ENCODE measurements at regions not wholly inside any gene's neighbourhood (a gene's known extent, or its start where the extent isn't known, plus 50 kb on each side); places are given as distances from the start of the nearest gene placed in this dataset.

DNA sequence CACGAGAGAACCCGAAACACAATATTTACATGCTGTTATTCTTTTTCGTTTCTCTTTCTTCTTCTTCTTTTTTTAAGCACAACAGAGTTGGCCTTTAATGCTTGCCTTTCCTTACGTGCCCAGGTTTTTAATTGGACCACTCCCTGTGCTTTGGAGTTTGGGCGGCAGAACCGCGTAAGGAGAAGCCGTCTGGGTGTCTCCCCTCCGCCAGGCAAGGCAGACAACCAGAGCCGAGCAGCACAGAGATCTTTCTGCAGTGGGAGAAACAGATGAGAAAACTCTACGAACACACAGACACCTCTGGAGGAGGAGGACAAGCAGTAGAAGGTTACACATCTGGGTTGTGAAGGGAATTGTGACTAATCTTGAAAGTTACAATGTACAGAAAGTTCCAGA, 150.0 kb upstream of the UBL3 start:
- no peak for DNase-seq (ENCODE audit: low read depth in 1 of 2, low spot score in 1 of 2)
- TF ChIP-seq, protein P1, sequence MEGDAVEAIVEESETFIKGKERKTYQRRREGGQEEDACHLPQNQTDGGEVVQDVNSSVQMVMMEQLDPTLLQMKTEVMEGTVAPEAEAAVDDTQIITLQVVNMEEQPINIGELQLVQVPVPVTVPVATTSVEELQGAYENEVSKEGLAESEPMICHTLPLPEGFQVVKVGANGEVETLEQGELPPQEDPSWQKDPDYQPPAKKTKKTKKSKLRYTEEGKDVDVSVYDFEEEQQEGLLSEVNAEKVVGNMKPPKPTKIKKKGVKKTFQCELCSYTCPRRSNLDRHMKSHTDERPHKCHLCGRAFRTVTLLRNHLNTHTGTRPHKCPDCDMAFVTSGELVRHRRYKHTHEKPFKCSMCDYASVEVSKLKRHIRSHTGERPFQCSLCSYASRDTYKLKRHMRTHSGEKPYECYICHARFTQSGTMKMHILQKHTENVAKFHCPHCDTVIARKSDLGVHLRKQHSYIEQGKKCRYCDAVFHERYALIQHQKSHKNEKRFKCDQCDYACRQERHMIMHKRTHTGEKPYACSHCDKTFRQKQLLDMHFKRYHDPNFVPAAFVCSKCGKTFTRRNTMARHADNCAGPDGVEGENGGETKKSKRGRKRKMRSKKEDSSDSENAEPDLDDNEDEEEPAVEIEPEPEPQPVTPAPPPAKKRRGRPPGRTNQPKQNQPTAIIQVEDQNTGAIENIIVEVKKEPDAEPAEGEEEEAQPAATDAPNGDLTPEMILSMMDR (IDR thresholded peaks at IDR 0.05; ENCODE audit: low read depth, low read length): no peak
- H3K4me1 ChIP-seq (ENCODE audit: low read depth): no peaks in the 10 kb centered on the region
- H3K27me3 ChIP-seq: no peaks in the 10 kb centered on the region
- H3K9me3 ChIP-seq (ENCODE audit: low read depth): no peaks in the 10 kb centered on the region
- no peak overlapping the region for H3K27ac ChIP-seq
- H3K4me3 ChIP-seq: no peak overlapping the region
- no peaks in the 10 kb centered on the region for H3K36me3 ChIP-seq

DNA sequence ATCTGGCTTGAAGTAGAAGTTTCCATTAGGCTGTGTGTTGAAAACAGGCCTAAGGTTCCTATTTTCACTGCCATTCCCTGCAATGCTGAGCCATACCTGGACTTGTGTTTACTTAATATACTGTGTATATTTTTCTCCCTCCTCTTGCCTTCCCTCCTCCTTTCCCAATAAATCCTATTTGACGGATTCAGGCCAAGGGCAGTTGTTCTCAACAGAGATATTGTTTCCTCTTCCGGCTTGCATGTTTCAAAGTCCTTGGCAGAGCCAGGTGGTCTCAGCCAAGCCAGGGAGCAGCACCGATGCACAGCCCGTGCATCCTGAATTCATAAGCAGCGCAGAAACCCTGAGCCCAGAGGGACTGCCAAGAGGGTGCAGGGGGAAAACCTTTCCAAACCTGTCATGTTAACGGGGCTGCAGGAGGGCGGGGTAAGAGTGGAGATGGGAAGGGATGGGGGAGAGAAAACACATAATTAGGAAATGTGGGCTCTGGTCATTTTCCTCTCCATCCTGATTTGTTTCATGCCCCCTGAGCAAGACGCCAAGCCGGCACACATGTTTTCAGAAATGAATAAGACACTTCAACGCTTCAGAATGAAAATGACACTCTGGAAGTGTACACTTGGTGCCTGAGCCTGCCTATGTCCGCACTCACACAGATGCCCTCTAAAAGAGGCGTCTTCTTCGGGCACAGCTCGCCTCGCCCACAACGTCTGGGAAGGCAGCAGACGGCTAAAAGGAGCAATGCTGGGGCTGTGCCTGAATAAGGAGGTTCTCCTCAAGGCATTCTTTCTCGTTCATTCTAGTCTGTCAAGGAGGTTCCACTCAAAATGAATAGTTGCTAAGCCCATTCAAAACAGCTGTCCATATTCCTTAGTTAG, 149.3 kb upstream of the UBL3 start:
- Histone ChIP-seq H3K27ac (no peak overlapping the region), H3K4me1 (ENCODE audit: low read depth) (no peaks in the 10 kb centered on the region), H3K36me3 (no peaks in the 10 kb centered on the region), H3K9me3 (ENCODE audit: low read depth) (no peaks in the 10 kb centered on the region), H3K27me3 (no peaks in the 10 kb centered on the region), H3K4me3 (no peak overlapping the region)
- DNase-seq (ENCODE audit: low read depth in 1 of 2, low spot score in 1 of 2): no peak
- TF ChIP-seq, protein P1 (IDR thresholded peaks at IDR 0.05; ENCODE audit: low read depth, low read length): no peak

DNA sequence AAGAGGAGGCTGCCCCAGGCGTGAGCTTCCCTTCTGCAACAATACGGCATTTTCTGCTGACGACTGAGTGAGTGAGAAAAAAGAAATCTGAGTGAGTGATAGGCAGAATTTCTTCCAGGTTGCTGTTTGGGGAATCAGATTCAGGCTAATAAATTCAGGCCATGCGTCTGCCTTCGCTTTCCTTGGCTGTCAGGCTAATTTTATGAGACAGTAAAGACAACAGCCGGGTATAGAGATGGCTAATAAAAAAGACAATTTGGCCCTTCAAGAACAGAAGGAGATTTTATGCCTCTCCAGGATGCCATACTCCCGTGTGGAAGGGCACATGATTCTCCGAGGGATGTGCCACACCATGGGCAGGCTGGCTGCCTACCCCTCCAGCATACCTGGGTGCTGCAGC, 145.9 kb upstream of the UBL3 start:
- Histone ChIP-seq H3K9me3 (ENCODE audit: low read depth) (no peaks in the 10 kb centered on the region), H3K4me3 (no peak overlapping the region), H3K27me3 (no peaks in the 10 kb centered on the region), H3K36me3 (no peaks in the 10 kb centered on the region), H3K27ac (no peak overlapping the region), H3K4me1 (ENCODE audit: low read depth) (no peaks in the 10 kb centered on the region)
- no peak for DNase-seq (ENCODE audit: low read depth in 1 of 2, low spot score in 1 of 2)
- TF ChIP-seq, protein P1 (IDR thresholded peaks at IDR 0.05; ENCODE audit: low read depth, low read length): no peak

DNA sequence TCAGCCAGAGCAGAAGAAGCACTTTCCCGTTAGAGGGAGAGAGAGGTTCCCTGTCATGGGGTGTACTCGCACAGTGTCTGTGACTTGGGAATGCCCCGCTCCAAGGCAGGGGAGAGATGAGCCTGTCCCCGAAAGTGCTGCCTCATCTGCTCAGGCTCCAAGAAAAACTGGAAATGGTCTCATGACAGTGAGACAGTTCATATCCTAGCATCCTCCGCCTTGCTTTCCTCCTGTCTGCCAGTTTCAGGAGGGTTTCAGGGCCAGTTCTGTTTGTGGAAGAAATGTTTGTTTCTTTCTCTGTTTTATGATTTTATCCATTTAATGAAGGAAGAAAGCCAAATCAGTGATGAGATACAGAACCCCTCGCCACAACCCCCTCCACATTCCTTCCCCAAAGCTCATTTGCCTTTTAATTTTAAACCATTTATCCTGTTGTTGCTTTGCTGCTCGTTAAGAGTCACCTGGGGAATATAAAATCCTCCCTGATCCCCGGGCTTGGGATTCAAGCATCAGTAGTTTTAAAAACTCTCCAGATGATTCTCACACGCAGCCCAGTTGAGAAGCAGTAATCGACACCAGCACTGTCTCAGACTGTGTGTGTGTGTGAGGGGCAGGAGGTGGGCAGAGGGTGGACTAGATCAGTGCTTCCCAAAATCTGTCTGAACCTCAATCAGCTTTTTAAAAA, 144.6 kb upstream of the UBL3 start:
- H3K9me3 ChIP-seq (ENCODE audit: low read depth): no peaks in the 10 kb centered on the region
- no peaks in the 10 kb centered on the region for H3K27me3 ChIP-seq
- H3K4me3 ChIP-seq: no peak overlapping the region
- H3K27ac ChIP-seq: no peak overlapping the region
- no peaks in the 10 kb centered on the region for H3K4me1 ChIP-seq (ENCODE audit: low read depth)
- TF ChIP-seq, protein P1 (IDR thresholded peaks at IDR 0.05; ENCODE audit: low read depth, low read length): no peak
- H3K36me3 ChIP-seq: no peaks in the 10 kb centered on the region
- DNase-seq (ENCODE audit: low read depth in 1 of 2, low spot score in 1 of 2): no peak

DNA sequence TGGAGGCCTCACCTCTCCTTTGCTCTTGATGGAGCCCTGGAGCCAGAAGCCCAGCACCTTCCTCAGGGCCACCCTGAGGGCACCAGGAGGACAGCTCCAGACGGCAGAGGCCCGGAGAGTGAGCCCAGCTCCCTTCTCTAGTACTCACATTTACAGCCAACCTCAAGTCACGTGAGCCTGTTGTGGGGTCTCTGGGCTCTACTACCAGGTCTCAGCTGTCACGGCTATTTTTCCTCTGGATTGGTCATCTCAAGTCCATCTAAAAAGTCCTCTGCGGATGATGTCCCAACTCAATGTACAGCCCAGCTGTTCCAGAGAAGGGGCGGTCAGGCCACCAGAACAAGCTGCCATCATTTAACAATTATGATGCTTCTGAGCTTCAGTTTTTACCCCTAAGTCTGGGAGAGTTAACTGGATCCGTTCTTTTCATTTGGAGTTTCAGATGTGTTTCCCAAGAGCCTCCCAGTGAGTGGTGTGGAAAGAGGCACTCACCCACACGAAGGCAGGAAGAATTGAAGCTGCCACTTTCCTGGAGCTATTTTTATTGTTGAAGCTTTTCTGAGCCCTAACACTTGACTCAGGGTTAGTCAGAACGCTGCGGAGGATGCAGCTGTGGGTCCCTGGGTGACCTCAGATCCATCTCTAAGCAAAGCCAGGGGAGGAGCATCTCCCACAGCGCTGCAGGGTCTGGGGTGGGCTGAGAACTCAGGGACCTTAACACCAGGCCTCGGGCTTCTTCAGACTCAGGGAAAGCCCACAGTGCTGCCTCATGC, 143.5 kb upstream of the UBL3 start:
- TF ChIP-seq, protein P1 (IDR thresholded peaks at IDR 0.05; ENCODE audit: low read depth, low read length): no peak
- peak; percentile 7 to 22 for DNase-seq (ENCODE audit: low read depth in 1 of 2, low spot score in 1 of 2)
- H3K9me3 ChIP-seq (ENCODE audit: low read depth): no peaks in the 10 kb centered on the region
- no peak overlapping the region for H3K27ac ChIP-seq
- no peaks in the 10 kb centered on the region for H3K27me3 ChIP-seq
- H3K4me3 ChIP-seq: no peak overlapping the region
- no peaks in the 10 kb centered on the region for H3K36me3 ChIP-seq
- H3K4me1 ChIP-seq (ENCODE audit: low read depth): no peaks in the 10 kb centered on the region

All from cardiac muscle cell (in vitro differentiated cells and primary cell).